ENCODE measurements at regions not wholly inside any gene's neighbourhood (a gene's known extent, or its start where the extent isn't known, plus 50 kb on each side); places are given as distances from the start of the nearest gene placed in this dataset.

DNA sequence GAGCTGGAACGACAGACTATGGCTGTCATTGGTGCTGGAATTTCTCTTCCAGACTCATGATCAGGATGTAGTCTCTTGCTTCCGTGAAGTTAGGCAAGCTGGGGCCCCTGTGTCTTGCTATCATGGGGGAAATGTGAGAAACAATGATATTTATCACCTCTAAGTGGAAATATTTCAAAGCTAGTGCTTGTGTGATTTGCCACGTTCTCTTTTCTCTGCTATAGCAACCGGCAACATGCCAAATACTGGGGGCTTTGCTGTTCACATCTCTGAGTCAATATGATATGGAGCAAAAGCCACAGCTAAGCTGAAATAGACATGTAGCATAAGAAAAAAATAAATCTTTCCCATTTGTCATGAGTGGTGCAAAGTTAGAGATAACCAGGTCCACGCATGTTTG, 668.2 kb upstream of the IGFBP3 start:
- H3K27ac ChIP-seq (ENCODE audit: low read length) = no peak overlapping the region
- no peaks in the 10 kb centered on the region for H3K36me3 ChIP-seq (ENCODE audit: control insufficient read depth in 2 of 2, insufficient read depth in 2 of 2, low read length in 2 of 2)
- H3K9ac ChIP-seq (ENCODE audit: low read length in 2 of 2) = no peak overlapping the region
- H3K4me1 ChIP-seq (ENCODE audit: control insufficient read depth, insufficient read depth, low read length) = no peaks in the 10 kb centered on the region
- H3K4me3 ChIP-seq (ENCODE audit: low read length in 2 of 2) = no peak overlapping the region
- H3K9me3 ChIP-seq (ENCODE audit: control insufficient read depth in 2 of 2, low read length in 2 of 2) = no peaks in the 10 kb centered on the region
- no peaks in the 10 kb centered on the region for H3K27me3 ChIP-seq (ENCODE audit: control insufficient read depth in 1 of 2, insufficient read depth in 2 of 2, low read length in 2 of 2)

GRCh38 chr7:46586406-46586805, 665.3 kb upstream of the IGFBP3 start:
- H3K36me3 ChIP-seq (ENCODE audit: control insufficient read depth in 2 of 2, insufficient read depth in 2 of 2, low read length in 2 of 2) = no peaks in the 10 kb centered on the region
- no peaks in the 10 kb centered on the region for H3K4me1 ChIP-seq (ENCODE audit: control insufficient read depth, insufficient read depth, low read length)
- H3K9ac ChIP-seq (ENCODE audit: low read length in 2 of 2) = no peak overlapping the region
- no peaks in the 10 kb centered on the region for H3K27me3 ChIP-seq (ENCODE audit: control insufficient read depth in 1 of 2, insufficient read depth in 2 of 2, low read length in 2 of 2)
- no peaks in the 10 kb centered on the region for H3K9me3 ChIP-seq (ENCODE audit: control insufficient read depth in 2 of 2, low read length in 2 of 2)
- H3K4me3 ChIP-seq (ENCODE audit: low read length in 2 of 2) = no peak overlapping the region
- no peak overlapping the region for H3K27ac ChIP-seq (ENCODE audit: low read length)

DNA sequence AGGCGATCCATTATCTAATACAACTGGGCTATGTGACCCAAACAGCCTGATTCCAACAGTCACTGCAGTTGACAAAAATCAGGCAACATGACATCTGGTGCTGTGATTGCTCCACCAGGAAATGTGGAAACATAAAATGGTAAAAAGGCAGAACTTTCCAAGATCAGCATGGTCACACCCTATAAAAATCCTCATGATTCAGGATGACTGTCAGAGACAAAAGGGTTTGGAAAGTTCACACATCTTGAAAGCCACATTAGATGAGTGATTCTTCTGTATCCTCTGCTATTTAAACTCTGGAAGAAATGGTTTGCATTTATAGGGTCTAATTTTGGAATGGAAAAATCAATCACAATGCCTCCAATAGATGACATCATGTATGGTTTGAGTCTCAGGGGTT, 662.6 kb upstream of the IGFBP3 start:
- Histone ChIP-seq H3K9me3 (ENCODE audit: control insufficient read depth in 2 of 2, low read length in 2 of 2) (no peaks in the 10 kb centered on the region), H3K4me3 (ENCODE audit: low read length in 2 of 2) (no peak overlapping the region), H3K27me3 (ENCODE audit: control insufficient read depth in 1 of 2, insufficient read depth in 2 of 2, low read length in 2 of 2) (no peaks in the 10 kb centered on the region), H3K27ac (ENCODE audit: low read length) (no peak overlapping the region), H3K36me3 (ENCODE audit: control insufficient read depth in 2 of 2, insufficient read depth in 2 of 2, low read length in 2 of 2) (no peaks in the 10 kb centered on the region), H3K9ac (ENCODE audit: low read length in 2 of 2) (no peak overlapping the region), H3K4me1 (ENCODE audit: control insufficient read depth, insufficient read depth, low read length) (no peaks in the 10 kb centered on the region)

GRCh38 chr7:46581268-46581667, 660.2 kb upstream of the IGFBP3 start:
- Histone ChIP-seq H3K4me1 (ENCODE audit: control insufficient read depth, insufficient read depth, low read length) (no peaks in the 10 kb centered on the region), H3K9me3 (ENCODE audit: control insufficient read depth in 2 of 2, low read length in 2 of 2) (no peaks in the 10 kb centered on the region), H3K27me3 (ENCODE audit: control insufficient read depth in 1 of 2, insufficient read depth in 2 of 2, low read length in 2 of 2) (no peaks in the 10 kb centered on the region), H3K4me3 (ENCODE audit: low read length in 2 of 2) (no peak overlapping the region), H3K27ac (ENCODE audit: low read length) (no peak overlapping the region), H3K9ac (ENCODE audit: low read length in 2 of 2) (no peak overlapping the region), H3K36me3 (ENCODE audit: control insufficient read depth in 2 of 2, insufficient read depth in 2 of 2, low read length in 2 of 2) (no peaks in the 10 kb centered on the region)

DNA sequence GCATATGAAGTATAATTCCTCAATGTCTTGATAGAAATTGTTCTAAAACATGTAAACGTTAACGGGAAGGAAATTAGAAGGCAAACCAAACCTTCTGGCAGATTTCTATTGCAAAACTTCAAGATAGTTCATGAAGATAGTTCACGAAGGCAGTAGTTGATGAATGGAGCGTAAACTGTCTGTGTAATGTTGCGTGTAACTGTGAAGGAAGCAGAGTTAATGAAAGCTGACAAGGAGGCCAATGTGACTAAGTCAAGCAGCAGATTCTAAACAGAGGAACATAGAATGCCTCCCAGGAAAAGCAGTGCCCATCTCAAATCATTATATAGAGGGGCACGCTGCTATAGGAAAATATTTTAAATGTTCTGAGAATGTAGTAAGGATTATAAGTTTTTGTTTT, 659.7 kb upstream of the IGFBP3 start:
- H3K9ac ChIP-seq (ENCODE audit: low read length in 2 of 2) = no peak overlapping the region
- H3K27ac ChIP-seq (ENCODE audit: low read length) = no peak overlapping the region
- H3K36me3 ChIP-seq (ENCODE audit: control insufficient read depth in 2 of 2, insufficient read depth in 2 of 2, low read length in 2 of 2) = no peaks in the 10 kb centered on the region
- H3K9me3 ChIP-seq (ENCODE audit: control insufficient read depth in 2 of 2, low read length in 2 of 2) = no peaks in the 10 kb centered on the region
- H3K4me1 ChIP-seq (ENCODE audit: control insufficient read depth, insufficient read depth, low read length) = no peaks in the 10 kb centered on the region
- H3K27me3 ChIP-seq (ENCODE audit: control insufficient read depth in 1 of 2, insufficient read depth in 2 of 2, low read length in 2 of 2) = no peaks in the 10 kb centered on the region
- no peak overlapping the region for H3K4me3 ChIP-seq (ENCODE audit: low read length in 2 of 2)

DNA sequence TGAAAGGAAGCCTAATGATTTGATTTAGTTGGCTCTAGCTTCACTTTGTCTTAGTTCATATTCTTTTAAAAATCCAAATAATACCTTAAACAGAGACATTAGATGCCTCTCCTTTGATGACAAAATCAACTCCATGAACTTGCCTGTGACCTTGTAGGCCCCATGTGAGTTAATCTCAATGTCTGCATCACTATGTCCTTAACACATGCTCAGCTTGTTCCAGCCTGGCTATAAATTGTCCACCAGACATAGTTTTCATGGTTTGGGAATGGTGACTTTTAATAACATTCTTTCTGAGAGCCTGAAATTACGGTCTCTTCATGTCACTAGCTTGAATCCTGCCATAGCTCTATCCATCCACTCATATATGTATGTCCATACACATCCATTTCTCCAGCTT, 656.3 kb upstream of the IGFBP3 start:
- H3K4me1 ChIP-seq (ENCODE audit: control insufficient read depth, insufficient read depth, low read length) = no peaks in the 10 kb centered on the region
- H3K9ac ChIP-seq (ENCODE audit: low read length in 2 of 2) = no peak overlapping the region
- H3K36me3 ChIP-seq (ENCODE audit: control insufficient read depth in 2 of 2, insufficient read depth in 2 of 2, low read length in 2 of 2) = no peaks in the 10 kb centered on the region
- no peaks in the 10 kb centered on the region for H3K9me3 ChIP-seq (ENCODE audit: control insufficient read depth in 2 of 2, low read length in 2 of 2)
- H3K27me3 ChIP-seq (ENCODE audit: control insufficient read depth in 1 of 2, insufficient read depth in 2 of 2, low read length in 2 of 2) = no peaks in the 10 kb centered on the region
- no peak overlapping the region for H3K4me3 ChIP-seq (ENCODE audit: low read length in 2 of 2)
- no peak overlapping the region for H3K27ac ChIP-seq (ENCODE audit: low read length)

DNA sequence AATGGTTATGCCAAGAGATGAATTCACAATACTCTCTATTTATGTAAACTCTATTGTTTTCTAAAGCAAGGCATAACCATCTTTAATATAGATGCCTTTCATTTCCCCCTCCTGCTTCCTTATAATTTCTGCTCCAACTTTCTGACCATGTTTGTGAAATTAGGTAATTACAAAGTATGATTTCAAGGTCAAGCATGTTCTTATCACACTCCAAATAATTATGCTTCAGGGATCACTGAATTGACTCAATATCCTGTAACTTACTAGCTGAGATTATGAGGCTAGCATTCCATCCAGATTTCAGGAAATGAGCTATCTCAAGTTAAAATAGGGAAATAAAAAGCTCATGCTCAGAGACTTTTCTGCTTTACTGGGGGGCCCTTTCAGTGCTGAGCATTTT, 655.9 kb upstream of the IGFBP3 start:
- Histone ChIP-seq H3K4me1 (ENCODE audit: control insufficient read depth, insufficient read depth, low read length) (no peaks in the 10 kb centered on the region), H3K27me3 (ENCODE audit: control insufficient read depth in 1 of 2, insufficient read depth in 2 of 2, low read length in 2 of 2) (no peaks in the 10 kb centered on the region), H3K9me3 (ENCODE audit: control insufficient read depth in 2 of 2, low read length in 2 of 2) (no peaks in the 10 kb centered on the region), H3K4me3 (ENCODE audit: low read length in 2 of 2) (no peak overlapping the region), H3K27ac (ENCODE audit: low read length) (no peak overlapping the region), H3K36me3 (ENCODE audit: control insufficient read depth in 2 of 2, insufficient read depth in 2 of 2, low read length in 2 of 2) (no peaks in the 10 kb centered on the region), H3K9ac (ENCODE audit: low read length in 2 of 2) (no peak overlapping the region)

DNA sequence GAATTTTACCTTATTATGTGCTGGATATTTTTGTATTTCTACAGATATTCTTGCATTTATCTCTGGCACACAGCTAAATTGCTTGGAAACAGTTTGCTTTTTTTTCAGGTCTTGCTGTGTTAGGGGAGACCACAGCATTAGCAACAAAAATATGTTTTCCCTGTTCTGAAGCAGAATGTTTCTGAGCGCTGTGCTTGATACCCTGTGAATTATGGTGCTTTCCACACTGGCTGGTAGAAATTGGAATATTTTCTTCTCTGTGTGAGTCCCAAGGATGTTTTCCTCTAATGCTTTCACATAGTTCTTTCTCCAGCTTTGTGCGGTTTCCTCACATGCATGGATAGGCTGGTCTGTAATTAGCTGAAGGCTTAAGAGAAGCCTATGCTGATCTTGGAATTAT, 651.6 kb upstream of the IGFBP3 start:
- Histone ChIP-seq H3K4me1 (ENCODE audit: control insufficient read depth, insufficient read depth, low read length) (no peaks in the 10 kb centered on the region), H3K36me3 (ENCODE audit: control insufficient read depth in 2 of 2, insufficient read depth in 2 of 2, low read length in 2 of 2) (no peaks in the 10 kb centered on the region), H3K9me3 (ENCODE audit: control insufficient read depth in 2 of 2, low read length in 2 of 2) (no peaks in the 10 kb centered on the region), H3K4me3 (ENCODE audit: low read length in 2 of 2) (no peak overlapping the region), H3K9ac (ENCODE audit: low read length in 2 of 2) (no peak overlapping the region), H3K27ac (ENCODE audit: low read length) (no peak overlapping the region), H3K27me3 (ENCODE audit: control insufficient read depth in 1 of 2, insufficient read depth in 2 of 2, low read length in 2 of 2) (no peaks in the 10 kb centered on the region)

DNA sequence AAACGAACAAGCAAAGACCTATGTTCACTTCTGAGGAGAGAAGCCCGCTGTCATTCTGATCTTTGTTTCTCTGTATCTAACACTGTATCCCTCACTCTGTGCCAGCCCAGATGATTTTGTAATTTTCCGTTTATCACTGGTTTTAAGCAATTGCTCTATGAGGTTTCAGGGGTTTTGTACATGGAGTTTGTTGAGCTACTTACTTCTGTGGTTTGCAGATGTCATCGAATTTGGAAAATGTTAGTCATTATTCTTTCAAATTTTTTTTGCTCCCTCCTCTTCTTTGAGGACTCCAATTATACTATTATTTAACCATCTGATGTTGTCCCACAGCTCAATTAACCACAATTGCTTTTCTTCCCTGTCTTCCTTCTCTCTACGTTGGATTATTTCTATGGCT, 650.9 kb upstream of the IGFBP3 start:
- no peaks in the 10 kb centered on the region for H3K27me3 ChIP-seq (ENCODE audit: control insufficient read depth in 1 of 2, insufficient read depth in 2 of 2, low read length in 2 of 2)
- no peak overlapping the region for H3K27ac ChIP-seq (ENCODE audit: low read length)
- H3K4me3 ChIP-seq (ENCODE audit: low read length in 2 of 2) = no peak overlapping the region
- no peaks in the 10 kb centered on the region for H3K9me3 ChIP-seq (ENCODE audit: control insufficient read depth in 2 of 2, low read length in 2 of 2)
- H3K9ac ChIP-seq (ENCODE audit: low read length in 2 of 2) = no peak overlapping the region
- H3K36me3 ChIP-seq (ENCODE audit: control insufficient read depth in 2 of 2, insufficient read depth in 2 of 2, low read length in 2 of 2) = no peaks in the 10 kb centered on the region
- no peaks in the 10 kb centered on the region for H3K4me1 ChIP-seq (ENCODE audit: control insufficient read depth, insufficient read depth, low read length)

- H3K9me3 ChIP-seq (ENCODE audit: control insufficient read depth in 2 of 2, low read length in 2 of 2) = no peaks in the 10 kb centered on the region
- no peak overlapping the region for H3K4me3 ChIP-seq (ENCODE audit: low read length in 2 of 2)
- H3K27ac ChIP-seq (ENCODE audit: low read length) = no peak overlapping the region
- H3K27me3 ChIP-seq (ENCODE audit: control insufficient read depth in 1 of 2, insufficient read depth in 2 of 2, low read length in 2 of 2) = no peaks in the 10 kb centered on the region
- no peaks in the 10 kb centered on the region for H3K4me1 ChIP-seq (ENCODE audit: control insufficient read depth, insufficient read depth, low read length)
- H3K36me3 ChIP-seq (ENCODE audit: control insufficient read depth in 2 of 2, insufficient read depth in 2 of 2, low read length in 2 of 2) = no peaks in the 10 kb centered on the region
- H3K9ac ChIP-seq (ENCODE audit: low read length in 2 of 2) = no peak overlapping the region
These were observed 648.0 kb upstream of the IGFBP3 start for GRCh38 chr7:46569133-46569465.

DNA sequence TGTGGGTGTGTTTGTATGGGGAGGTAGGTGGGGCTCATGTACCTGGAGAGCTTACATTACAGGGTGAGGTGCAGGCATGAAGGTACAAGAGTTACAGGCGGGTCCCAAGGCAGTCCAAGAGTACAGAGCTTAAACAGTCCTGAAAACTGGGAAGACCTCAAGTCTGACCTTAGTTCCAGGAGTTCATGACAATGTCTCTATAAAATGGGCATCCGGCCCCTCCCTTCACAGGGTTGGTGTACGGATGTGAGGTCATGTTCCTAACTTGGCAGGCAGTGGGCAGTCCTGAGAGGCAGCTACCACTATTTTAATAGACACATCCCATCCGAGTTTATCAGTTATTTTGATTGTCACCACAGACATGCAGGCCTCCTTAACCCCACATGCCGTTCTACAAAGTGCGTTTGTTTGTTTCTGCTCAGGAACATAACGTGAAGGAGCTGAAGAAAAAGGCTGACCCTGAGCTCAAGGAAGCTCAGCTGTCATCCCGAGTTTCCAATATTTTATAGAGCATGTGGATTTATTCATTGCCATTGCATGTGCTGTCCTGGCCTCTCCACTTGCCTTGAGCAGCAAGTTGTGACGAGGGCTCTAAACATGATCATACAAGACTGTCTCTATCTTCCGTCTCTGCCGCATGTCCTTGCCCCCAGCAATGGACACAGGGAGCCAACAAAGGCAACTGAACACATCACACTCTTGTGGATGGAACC, 647.5 kb upstream of the IGFBP3 start:
- Histone ChIP-seq H3K9me3 (ENCODE audit: control insufficient read depth in 2 of 2, low read length in 2 of 2) (no peaks in the 10 kb centered on the region), H3K4me3 (ENCODE audit: low read length in 2 of 2) (no peak overlapping the region), H3K27me3 (ENCODE audit: control insufficient read depth in 1 of 2, insufficient read depth in 2 of 2, low read length in 2 of 2) (no peaks in the 10 kb centered on the region), H3K9ac (ENCODE audit: low read length in 2 of 2) (no peak overlapping the region), H3K4me1 (ENCODE audit: control insufficient read depth, insufficient read depth, low read length) (no peaks in the 10 kb centered on the region), H3K27ac (ENCODE audit: low read length) (no peak overlapping the region), H3K36me3 (ENCODE audit: control insufficient read depth in 2 of 2, insufficient read depth in 2 of 2, low read length in 2 of 2) (no peaks in the 10 kb centered on the region)
